ENCODE measurements at regions not wholly inside any gene's neighbourhood (a gene's known extent, or its start where the extent isn't known, plus 50 kb on each side); places are given as distances from the start of the nearest gene placed in this dataset.
"Not testable (repeated sequence)": the region's sequence is repeated elsewhere in the genome, so short reads cannot be mapped to it uniquely, and the experiment has no call there.

DNA sequence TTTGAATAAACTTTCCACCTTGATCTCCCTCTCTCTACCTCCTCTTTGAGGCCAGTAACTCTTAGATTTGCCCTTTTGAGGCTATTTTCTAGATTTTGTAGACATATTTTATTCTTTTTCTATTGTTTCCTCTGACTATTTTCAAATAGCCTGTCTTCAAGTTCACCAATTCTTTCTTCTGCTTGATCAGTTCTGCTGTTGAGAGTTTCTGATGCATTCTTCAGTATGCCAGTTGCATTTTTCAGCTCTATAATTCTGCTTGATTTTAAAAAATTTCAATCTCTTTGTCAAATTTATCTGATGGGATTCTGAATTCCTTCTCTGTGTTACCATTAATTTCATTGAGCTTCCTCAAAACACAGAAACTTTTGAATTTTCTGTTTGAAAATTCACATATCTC, 257.5 kb downstream of the HAPSTR1 start:
- ATAC-seq (no peak), DNase-seq (ENCODE audit: low read depth, low spot score) (no peak)
- Histone ChIP-seq H3K36me3 (ENCODE audit: control insufficient read depth, insufficient read depth, low read length) (no peaks in the 10 kb centered on the region), H3K27ac (ENCODE audit: low read length) (no peak overlapping the region), H3K27me3 (ENCODE audit: control insufficient read depth, insufficient read depth, low read length) (0 out of 2 replicates have a peak, but pooled peaks cover 3% of the 10 kb centered on the region), H3K9me3 (ENCODE audit: control insufficient read depth, insufficient read depth, low read depth, low read length) (no peaks in the 10 kb centered on the region; the same call in 1 of the 2 replicates), H3K4me3 (ENCODE audit: low read depth in 2 of 2, low read length in 2 of 2) (no peak overlapping the region), H3K4me1 (ENCODE audit: control insufficient read depth, insufficient read depth, low read length) (no peaks in the 10 kb centered on the region)
- POLR2A ChIA-PET, result no interaction called here
- CTCF ChIA-PET, result no interaction called here
- TF ChIP-seq, protein P1, sequence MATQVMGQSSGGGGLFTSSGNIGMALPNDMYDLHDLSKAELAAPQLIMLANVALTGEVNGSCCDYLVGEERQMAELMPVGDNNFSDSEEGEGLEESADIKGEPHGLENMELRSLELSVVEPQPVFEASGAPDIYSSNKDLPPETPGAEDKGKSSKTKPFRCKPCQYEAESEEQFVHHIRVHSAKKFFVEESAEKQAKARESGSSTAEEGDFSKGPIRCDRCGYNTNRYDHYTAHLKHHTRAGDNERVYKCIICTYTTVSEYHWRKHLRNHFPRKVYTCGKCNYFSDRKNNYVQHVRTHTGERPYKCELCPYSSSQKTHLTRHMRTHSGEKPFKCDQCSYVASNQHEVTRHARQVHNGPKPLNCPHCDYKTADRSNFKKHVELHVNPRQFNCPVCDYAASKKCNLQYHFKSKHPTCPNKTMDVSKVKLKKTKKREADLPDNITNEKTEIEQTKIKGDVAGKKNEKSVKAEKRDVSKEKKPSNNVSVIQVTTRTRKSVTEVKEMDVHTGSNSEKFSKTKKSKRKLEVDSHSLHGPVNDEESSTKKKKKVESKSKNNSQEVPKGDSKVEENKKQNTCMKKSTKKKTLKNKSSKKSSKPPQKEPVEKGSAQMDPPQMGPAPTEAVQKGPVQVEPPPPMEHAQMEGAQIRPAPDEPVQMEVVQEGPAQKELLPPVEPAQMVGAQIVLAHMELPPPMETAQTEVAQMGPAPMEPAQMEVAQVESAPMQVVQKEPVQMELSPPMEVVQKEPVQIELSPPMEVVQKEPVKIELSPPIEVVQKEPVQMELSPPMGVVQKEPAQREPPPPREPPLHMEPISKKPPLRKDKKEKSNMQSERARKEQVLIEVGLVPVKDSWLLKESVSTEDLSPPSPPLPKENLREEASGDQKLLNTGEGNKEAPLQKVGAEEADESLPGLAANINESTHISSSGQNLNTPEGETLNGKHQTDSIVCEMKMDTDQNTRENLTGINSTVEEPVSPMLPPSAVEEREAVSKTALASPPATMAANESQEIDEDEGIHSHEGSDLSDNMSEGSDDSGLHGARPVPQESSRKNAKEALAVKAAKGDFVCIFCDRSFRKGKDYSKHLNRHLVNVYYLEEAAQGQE (IDR thresholded peaks at IDR 0.05; ENCODE audit: insufficient read depth in 1 of 2, low read depth in 2 of 2, low read length in 1 of 2), result no peak
- TF ChIP-seq POLR2AphosphoS5 (IDR thresholded peaks at IDR 0.05; ENCODE audit: low read depth, low read length), result no peak
- TF ChIP-seq SIN3A (IDR thresholded peaks at IDR 0.05; ENCODE audit: borderline replicate concordance, insufficient read depth, low read depth, low read length), result no peak
- TF ChIP-seq, protein P2, sequence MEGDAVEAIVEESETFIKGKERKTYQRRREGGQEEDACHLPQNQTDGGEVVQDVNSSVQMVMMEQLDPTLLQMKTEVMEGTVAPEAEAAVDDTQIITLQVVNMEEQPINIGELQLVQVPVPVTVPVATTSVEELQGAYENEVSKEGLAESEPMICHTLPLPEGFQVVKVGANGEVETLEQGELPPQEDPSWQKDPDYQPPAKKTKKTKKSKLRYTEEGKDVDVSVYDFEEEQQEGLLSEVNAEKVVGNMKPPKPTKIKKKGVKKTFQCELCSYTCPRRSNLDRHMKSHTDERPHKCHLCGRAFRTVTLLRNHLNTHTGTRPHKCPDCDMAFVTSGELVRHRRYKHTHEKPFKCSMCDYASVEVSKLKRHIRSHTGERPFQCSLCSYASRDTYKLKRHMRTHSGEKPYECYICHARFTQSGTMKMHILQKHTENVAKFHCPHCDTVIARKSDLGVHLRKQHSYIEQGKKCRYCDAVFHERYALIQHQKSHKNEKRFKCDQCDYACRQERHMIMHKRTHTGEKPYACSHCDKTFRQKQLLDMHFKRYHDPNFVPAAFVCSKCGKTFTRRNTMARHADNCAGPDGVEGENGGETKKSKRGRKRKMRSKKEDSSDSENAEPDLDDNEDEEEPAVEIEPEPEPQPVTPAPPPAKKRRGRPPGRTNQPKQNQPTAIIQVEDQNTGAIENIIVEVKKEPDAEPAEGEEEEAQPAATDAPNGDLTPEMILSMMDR (IDR thresholded peaks at IDR 0.05), result no peak
- in situ Hi-C loops (cut with HindIII; ENCODE audit: low pct_unique_long_range_greater_than_20kb, low sequenced_read_pairs) (no loop called here), intact Hi-C loops (cut with micrococcal nuclease; ENCODE audit: unreplicated experiment) (no loop called here)
- BruUV-seq (replicated peaks), result no TSS peak

DNA sequence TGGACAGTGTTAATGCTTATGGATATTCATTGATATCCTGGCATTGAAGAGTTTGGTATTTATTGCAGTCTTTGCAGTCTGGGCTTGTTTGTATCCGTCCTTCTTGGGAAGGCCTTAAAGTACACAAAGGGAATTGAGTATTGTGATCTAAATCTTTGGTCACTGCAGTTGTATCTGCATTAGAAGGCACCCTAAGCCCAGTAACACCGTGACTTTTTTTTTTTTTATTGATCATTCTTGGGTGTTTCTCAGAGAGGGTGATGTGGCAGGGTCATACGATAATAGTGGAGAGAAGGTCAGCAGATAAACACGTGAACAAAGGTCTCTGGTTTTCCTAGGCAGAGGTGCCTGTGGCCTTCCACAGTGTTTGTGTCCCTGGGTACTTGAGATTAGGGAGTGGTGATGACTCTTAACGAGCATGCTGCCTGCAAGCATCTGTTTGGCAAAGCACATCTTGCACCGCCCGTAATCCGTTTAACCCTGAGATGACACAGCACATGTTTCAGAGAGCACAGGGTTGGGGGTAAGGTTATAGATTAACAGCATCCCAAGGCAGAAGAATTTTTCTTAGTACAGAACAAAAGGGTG, 258.0 kb downstream of the HAPSTR1 start:
- in situ Hi-C loops (cut with HindIII; ENCODE audit: low pct_unique_long_range_greater_than_20kb, low sequenced_read_pairs); POLR2A ChIA-PET; H3K27me3 ChIP-seq (ENCODE audit: control insufficient read depth, insufficient read depth, low read length); intact Hi-C loops (cut with micrococcal nuclease; ENCODE audit: unreplicated experiment); H3K36me3 ChIP-seq (ENCODE audit: control insufficient read depth, insufficient read depth, low read length); H3K27ac ChIP-seq (ENCODE audit: low read length); DNase-seq (ENCODE audit: low read depth, low spot score); BruUV-seq (replicated peaks); H3K4me1 ChIP-seq (ENCODE audit: control insufficient read depth, insufficient read depth, low read length); ATAC-seq; H3K9me3 ChIP-seq (ENCODE audit: control insufficient read depth, insufficient read depth, low read depth, low read length); H3K4me3 ChIP-seq (ENCODE audit: low read depth in 2 of 2, low read length in 2 of 2): not testable (repeated sequence)
- CTCF ChIA-PET, result interaction anchor here (0.6 kb wide), 1 partner anchor 189 kb away, joined by 3 read pairs; no protein-coding TSS in a partner anchor

DNA sequence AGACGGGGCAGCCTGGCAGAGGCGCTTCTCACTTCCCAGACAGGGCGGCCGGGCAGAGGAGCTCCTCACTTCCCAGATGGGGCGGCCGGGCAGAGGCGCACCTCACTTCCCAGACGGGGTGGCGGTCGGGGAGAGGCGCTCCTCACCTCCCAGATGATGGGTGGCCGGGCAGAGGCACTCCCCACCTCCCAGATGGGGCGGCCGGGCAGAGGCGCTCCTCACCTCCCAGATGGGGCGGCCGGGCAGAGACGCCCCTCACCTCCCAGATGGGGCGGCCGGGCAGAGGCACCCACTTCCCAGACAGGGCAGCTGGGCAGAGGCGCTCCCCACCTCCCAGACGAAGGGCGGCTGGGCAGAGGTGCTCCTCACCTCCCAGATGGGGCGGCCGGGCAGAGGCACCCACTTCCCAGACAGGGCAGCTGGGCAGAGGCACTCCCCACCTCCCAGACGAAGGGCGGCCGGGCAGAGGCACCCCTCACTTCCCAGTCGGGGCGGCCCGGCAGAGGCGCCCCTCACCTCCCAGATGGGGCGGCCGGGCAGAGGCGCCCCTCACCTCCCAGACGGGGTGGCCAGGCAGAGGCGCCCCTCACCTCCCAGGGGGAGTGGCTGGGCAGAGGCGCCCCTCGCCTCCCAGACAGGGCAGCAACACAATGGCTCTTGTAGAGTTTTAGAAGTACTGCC, 258.8 kb downstream of the HAPSTR1 start:
- POLR2A ChIA-PET; DNase-seq (ENCODE audit: low read depth, low spot score); H3K4me3 ChIP-seq (ENCODE audit: low read depth in 2 of 2, low read length in 2 of 2); intact Hi-C loops (cut with micrococcal nuclease; ENCODE audit: unreplicated experiment); H3K27ac ChIP-seq (ENCODE audit: low read length); in situ Hi-C loops (cut with HindIII; ENCODE audit: low pct_unique_long_range_greater_than_20kb, low sequenced_read_pairs); H3K36me3 ChIP-seq (ENCODE audit: control insufficient read depth, insufficient read depth, low read length); H3K4me1 ChIP-seq (ENCODE audit: control insufficient read depth, insufficient read depth, low read length); H3K9me3 ChIP-seq (ENCODE audit: control insufficient read depth, insufficient read depth, low read depth, low read length); ATAC-seq; H3K27me3 ChIP-seq (ENCODE audit: control insufficient read depth, insufficient read depth, low read length); BruUV-seq (replicated peaks): not testable (repeated sequence)
- CTCF ChIA-PET, result interaction anchor here (0.6 kb wide), 1 partner anchor 190 kb away, joined by 3 read pairs; no protein-coding TSS in a partner anchor
